ENCODE measurements at regions not wholly inside any gene's neighbourhood (a gene's known extent, or its start where the extent isn't known, plus 50 kb on each side); places are given as distances from the start of the nearest gene placed in this dataset.

DNA sequence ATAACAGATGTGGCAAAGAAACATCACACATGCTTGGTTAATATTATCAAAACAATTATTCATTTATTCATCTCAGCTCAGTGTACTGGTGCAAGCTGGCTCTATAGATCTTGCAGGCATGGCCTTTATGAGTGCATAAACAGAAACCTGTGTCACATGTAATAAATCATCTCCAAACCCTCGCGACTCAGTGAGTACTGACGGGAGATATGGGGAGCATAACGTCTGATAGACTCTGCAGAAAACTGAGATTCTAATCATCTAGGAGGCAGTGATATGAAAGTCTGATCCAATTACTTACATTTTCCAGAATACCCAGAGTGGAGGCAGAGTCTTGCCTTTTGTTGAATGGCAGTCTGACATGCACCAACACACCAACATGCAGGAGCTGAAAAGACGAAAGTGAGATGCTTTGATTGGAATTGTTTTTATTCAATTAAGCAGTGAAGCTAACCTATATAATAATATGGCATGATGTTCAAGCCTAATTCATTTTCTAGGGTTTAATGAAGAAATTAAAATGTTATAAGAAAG is 416.8 kb downstream of the RNF144A start:
- H3K27me3 ChIP-seq (ENCODE audit: control insufficient read depth in 2 of 2, insufficient read depth in 1 of 2, low read length in 1 of 2) = no peaks in the 10 kb centered on the region
- DNase-seq (ENCODE audit: low read depth in 6 of 9, low spot score in 9 of 9) = no peak
- H3K4me3 ChIP-seq (ENCODE audit: low read length in 2 of 2) = no peak overlapping the region
- WGBS = 76% methylated on average over 5 of the region's 5 CpGs
- H3K9me3 ChIP-seq (ENCODE audit: control insufficient read depth in 2 of 2, insufficient read depth in 1 of 2, low read length in 1 of 2) = no peaks in the 10 kb centered on the region
- no peaks in the 10 kb centered on the region for H3K4me1 ChIP-seq (ENCODE audit: control insufficient read depth in 2 of 2, insufficient read depth in 2 of 2, low read length in 2 of 2)
- H3K36me3 ChIP-seq (ENCODE audit: control insufficient read depth in 2 of 2, insufficient read depth in 2 of 2, low read length in 1 of 2) = no peaks in the 10 kb centered on the region
- no peak overlapping the region for H3K27ac ChIP-seq (ENCODE audit: low read depth in 1 of 2, low read length in 1 of 2)

DNA sequence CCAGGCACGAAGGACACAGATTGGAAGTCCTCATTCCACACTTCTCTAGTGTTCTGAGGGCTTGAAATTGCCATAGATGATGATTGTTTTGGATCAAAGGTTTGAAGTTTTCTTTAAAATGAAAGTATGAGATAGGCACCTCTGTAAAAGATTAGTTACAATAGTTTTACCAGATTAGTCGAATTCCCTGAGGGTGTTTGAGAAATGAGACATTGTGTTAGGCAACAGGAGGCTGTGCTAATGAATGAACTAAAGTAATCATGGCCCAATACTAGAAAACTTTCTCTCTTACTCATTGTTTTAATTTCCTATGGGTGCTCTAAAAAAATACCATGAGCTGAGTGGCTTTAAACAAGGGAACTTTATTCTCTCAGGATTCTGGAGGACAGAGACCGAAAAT is 421.7 kb downstream of the RNF144A start:
- H3K27ac ChIP-seq (ENCODE audit: low read depth in 1 of 2, low read length in 1 of 2) = no peak overlapping the region
- 96% methylated on average over 3 of the region's 3 CpGs for WGBS
- no peaks in the 10 kb centered on the region for H3K9me3 ChIP-seq (ENCODE audit: control insufficient read depth in 2 of 2, insufficient read depth in 1 of 2, low read length in 1 of 2)
- no peak overlapping the region for H3K4me3 ChIP-seq (ENCODE audit: low read length in 2 of 2)
- DNase-seq (ENCODE audit: low read depth in 6 of 9, low spot score in 9 of 9) = no peak
- H3K27me3 ChIP-seq (ENCODE audit: control insufficient read depth in 2 of 2, insufficient read depth in 1 of 2, low read length in 1 of 2) = no peaks in the 10 kb centered on the region
- H3K4me1 ChIP-seq (ENCODE audit: control insufficient read depth in 2 of 2, insufficient read depth in 2 of 2, low read length in 2 of 2) = no peaks in the 10 kb centered on the region
- H3K36me3 ChIP-seq (ENCODE audit: control insufficient read depth in 2 of 2, insufficient read depth in 2 of 2, low read length in 1 of 2) = no peaks in the 10 kb centered on the region

DNA sequence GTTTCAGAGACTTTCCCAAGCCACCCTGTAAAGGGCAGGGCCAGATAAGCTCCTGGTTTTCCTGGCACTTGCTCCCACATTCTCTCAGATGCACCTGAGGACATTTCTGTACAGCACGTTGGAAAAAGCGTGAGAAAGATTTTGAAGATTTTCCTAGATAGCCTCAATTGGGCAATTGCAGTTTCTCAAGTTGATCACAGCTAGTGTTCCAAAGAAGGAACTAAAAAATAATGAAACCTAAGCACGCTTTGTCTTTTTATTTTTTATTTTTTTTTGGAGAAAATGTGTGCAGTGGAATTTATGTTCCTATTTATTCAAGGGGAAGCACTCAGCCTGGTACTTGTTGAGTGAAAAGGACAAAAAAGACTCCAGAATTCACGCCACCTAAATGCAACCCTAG is 429.1 kb downstream of the RNF144A start:
- Histone ChIP-seq H3K9me3 (ENCODE audit: control insufficient read depth in 2 of 2, insufficient read depth in 1 of 2, low read length in 1 of 2) (peaks cover 0 to 4% of the 10 kb centered on the region in 2 donors), H3K27ac (ENCODE audit: low read depth in 1 of 2, low read length in 1 of 2) (no peak overlapping the region), H3K4me3 (ENCODE audit: low read length in 2 of 2) (no peak overlapping the region), H3K36me3 (ENCODE audit: control insufficient read depth in 2 of 2, insufficient read depth in 2 of 2, low read length in 1 of 2) (no peaks in the 10 kb centered on the region), H3K27me3 (ENCODE audit: control insufficient read depth in 2 of 2, insufficient read depth in 1 of 2, low read length in 1 of 2) (no peaks in the 10 kb centered on the region), H3K4me1 (ENCODE audit: control insufficient read depth in 2 of 2, insufficient read depth in 2 of 2, low read length in 2 of 2) (no peaks in the 10 kb centered on the region)
- no peak for DNase-seq (ENCODE audit: low read depth in 6 of 9, low spot score in 9 of 9)
- WGBS = 94% methylated on average over 4 of the region's 4 CpGs

DNA sequence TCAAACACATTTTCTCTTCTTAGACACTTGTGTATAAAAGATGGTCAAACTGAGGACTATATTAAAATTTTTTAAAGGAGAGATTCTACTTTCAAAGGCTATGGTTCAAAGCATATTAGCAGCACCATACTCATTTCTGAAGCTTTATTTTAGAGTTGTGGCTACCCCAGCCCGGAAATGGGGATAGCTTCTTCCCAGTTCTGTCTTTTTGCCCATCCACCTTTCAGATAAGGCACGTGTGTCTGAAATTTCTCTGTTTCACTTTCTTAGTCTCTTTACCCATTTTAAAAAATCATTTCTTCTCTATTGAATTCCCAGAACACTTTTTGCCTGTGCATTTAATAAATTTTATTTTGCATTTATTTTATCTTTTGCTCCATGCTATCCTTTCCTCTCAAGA is 431.5 kb downstream of the RNF144A start:
- no peaks in the 10 kb centered on the region for H3K27me3 ChIP-seq (ENCODE audit: control insufficient read depth in 2 of 2, insufficient read depth in 1 of 2, low read length in 1 of 2)
- no peak overlapping the region for H3K27ac ChIP-seq (ENCODE audit: low read depth in 1 of 2, low read length in 1 of 2)
- H3K36me3 ChIP-seq (ENCODE audit: control insufficient read depth in 2 of 2, insufficient read depth in 2 of 2, low read length in 1 of 2) = no peaks in the 10 kb centered on the region
- no peaks in the 10 kb centered on the region for H3K4me1 ChIP-seq (ENCODE audit: control insufficient read depth in 2 of 2, insufficient read depth in 2 of 2, low read length in 2 of 2)
- H3K4me3 ChIP-seq (ENCODE audit: low read length in 2 of 2) = no peak overlapping the region
- no peak for DNase-seq (ENCODE audit: low read depth in 6 of 9, low spot score in 9 of 9)
- peaks cover 0 to 4% of the 10 kb centered on the region in 2 donors for H3K9me3 ChIP-seq (ENCODE audit: control insufficient read depth in 2 of 2, insufficient read depth in 1 of 2, low read length in 1 of 2)
- 93% methylated on average over 2 of the region's 2 CpGs for WGBS

DNA sequence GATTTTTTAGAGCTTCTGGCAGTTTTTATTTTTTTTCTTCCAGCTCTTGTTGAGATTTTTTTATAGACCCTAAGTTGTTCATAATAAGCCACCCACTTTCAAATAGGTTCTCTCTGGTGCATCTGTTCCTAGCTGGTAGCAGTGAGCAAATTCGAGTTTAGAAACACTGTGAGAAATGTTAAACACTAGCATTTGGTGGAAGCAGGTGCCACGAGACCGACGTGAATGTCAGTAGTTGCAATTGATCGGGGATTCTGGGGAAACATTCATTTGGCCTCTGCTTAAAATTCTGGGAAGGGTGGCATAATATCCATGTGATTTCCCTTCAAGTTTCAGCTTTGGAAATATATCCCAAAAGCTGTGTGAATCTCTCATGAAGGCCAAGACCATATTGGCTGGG is 435.0 kb downstream of the RNF144A start:
- 98% methylated on average over 5 of the region's 5 CpGs for WGBS
- Histone ChIP-seq H3K36me3 (ENCODE audit: control insufficient read depth in 2 of 2, insufficient read depth in 2 of 2, low read length in 1 of 2) (no peaks in the 10 kb centered on the region), H3K4me3 (ENCODE audit: low read length in 2 of 2) (no peak overlapping the region), H3K4me1 (ENCODE audit: control insufficient read depth in 2 of 2, insufficient read depth in 2 of 2, low read length in 2 of 2) (no peaks in the 10 kb centered on the region), H3K9me3 (ENCODE audit: control insufficient read depth in 2 of 2, insufficient read depth in 1 of 2, low read length in 1 of 2) (peaks cover 0 to 4% of the 10 kb centered on the region in 2 donors), H3K27ac (ENCODE audit: low read depth in 1 of 2, low read length in 1 of 2) (no peak overlapping the region), H3K27me3 (ENCODE audit: control insufficient read depth in 2 of 2, insufficient read depth in 1 of 2, low read length in 1 of 2) (no peaks in the 10 kb centered on the region)
- no peak for DNase-seq (ENCODE audit: low read depth in 6 of 9, low spot score in 9 of 9)

DNA sequence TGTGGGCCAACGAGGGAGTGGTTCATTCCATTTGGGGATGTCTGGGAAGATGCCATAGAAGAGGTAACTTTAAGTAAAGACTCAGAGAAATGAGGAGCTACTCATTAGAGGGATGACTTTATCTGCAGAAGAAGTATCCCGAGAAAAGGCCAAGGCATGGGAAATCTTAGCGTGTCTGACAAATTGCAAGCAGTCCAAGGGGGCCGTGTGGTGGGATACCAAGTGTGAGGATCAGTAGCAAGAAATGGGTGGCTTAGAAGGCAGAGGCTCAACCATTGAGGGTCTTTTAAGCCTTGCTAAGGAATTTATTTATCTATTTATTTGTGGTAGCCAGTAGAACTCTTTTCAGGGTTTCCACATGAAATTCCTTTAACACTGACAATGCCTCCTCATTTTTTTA is 436.4 kb downstream of the RNF144A start:
- no peaks in the 10 kb centered on the region for H3K36me3 ChIP-seq (ENCODE audit: control insufficient read depth in 2 of 2, insufficient read depth in 2 of 2, low read length in 1 of 2)
- H3K4me3 ChIP-seq (ENCODE audit: low read length in 2 of 2) = no peak overlapping the region
- H3K27ac ChIP-seq (ENCODE audit: low read depth in 1 of 2, low read length in 1 of 2) = no peak overlapping the region
- DNase-seq (ENCODE audit: low read depth in 6 of 9, low spot score in 9 of 9) = no peak
- no peaks in the 10 kb centered on the region for H3K27me3 ChIP-seq (ENCODE audit: control insufficient read depth in 2 of 2, insufficient read depth in 1 of 2, low read length in 1 of 2)
- H3K4me1 ChIP-seq (ENCODE audit: control insufficient read depth in 2 of 2, insufficient read depth in 2 of 2, low read length in 2 of 2) = no peaks in the 10 kb centered on the region
- H3K9me3 ChIP-seq (ENCODE audit: control insufficient read depth in 2 of 2, insufficient read depth in 1 of 2, low read length in 1 of 2) = no peaks in the 10 kb centered on the region
- WGBS = 97% methylated on average over 4 of the region's 4 CpGs

DNA sequence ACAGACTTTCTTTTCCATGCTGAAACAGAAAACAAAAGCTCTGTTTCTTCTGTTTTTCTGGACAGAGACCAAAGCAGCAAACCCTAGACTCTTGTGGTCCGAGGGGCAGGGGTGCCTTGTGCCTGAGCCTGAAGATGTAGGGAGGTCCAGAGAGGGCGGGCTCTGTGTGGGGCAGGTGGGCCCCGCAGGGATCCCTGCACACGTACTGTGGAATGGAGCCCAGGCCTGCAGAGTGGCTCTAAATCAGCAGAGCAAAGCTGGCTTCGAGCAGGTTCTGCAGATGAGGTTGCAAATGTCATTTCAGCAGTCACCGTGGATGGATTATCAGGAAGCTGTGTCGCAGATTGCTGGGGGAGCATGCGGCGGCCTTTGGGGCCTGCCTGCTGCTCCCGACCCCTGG is 438.6 kb downstream of the RNF144A start:
- no peak for DNase-seq (ENCODE audit: low read depth in 6 of 9, low spot score in 9 of 9)
- no peaks in the 10 kb centered on the region for H3K36me3 ChIP-seq (ENCODE audit: control insufficient read depth in 2 of 2, insufficient read depth in 2 of 2, low read length in 1 of 2)
- 95% methylated on average over 10 of the region's 10 CpGs for WGBS
- no peak overlapping the region for H3K4me3 ChIP-seq (ENCODE audit: low read length in 2 of 2)
- H3K27me3 ChIP-seq (ENCODE audit: control insufficient read depth in 2 of 2, insufficient read depth in 1 of 2, low read length in 1 of 2) = no peaks in the 10 kb centered on the region
- H3K27ac ChIP-seq (ENCODE audit: low read depth in 1 of 2, low read length in 1 of 2) = no peak overlapping the region
- H3K9me3 ChIP-seq (ENCODE audit: control insufficient read depth in 2 of 2, insufficient read depth in 1 of 2, low read length in 1 of 2) = no peaks in the 10 kb centered on the region
- no peaks in the 10 kb centered on the region for H3K4me1 ChIP-seq (ENCODE audit: control insufficient read depth in 2 of 2, insufficient read depth in 2 of 2, low read length in 2 of 2)

DNA sequence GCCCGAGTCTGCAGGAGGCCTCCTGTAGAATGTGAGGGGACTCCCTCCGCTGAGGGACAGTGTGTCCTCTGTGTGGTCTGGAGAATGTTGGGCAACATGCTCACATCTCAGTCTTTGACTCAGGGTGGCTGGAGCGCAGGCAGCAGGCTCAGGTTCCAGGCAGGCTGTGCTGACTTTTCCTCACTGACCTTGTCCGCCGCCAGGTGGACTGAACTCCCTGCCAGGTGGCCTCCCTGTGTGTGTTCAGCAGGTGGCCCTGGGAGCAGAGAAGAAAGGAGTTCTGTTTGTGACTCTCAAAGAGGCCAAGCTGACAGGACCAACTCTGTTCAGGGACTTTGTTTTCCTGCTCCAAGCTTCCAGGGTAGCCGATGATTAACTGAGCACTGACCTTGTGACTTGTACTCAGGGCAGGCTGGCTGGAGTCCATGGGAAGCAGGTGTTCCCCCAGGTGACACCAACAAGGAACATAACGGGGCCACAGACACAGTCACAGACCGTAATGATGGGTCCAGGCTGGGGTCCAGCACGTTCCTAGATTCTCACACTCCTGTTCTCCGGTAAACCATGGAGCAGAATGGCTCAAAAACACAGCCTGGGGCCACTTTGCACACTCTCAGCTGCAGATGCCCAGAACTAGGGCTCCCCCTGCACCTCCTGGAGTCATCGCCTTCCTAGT is 439.8 kb downstream of the RNF144A start:
- Histone ChIP-seq H3K4me1 (ENCODE audit: control insufficient read depth in 2 of 2, insufficient read depth in 2 of 2, low read length in 2 of 2) (no peaks in the 10 kb centered on the region), H3K4me3 (ENCODE audit: low read length in 2 of 2) (no peak overlapping the region), H3K27me3 (ENCODE audit: control insufficient read depth in 2 of 2, insufficient read depth in 1 of 2, low read length in 1 of 2) (no peaks in the 10 kb centered on the region), H3K36me3 (ENCODE audit: control insufficient read depth in 2 of 2, insufficient read depth in 2 of 2, low read length in 1 of 2) (no peaks in the 10 kb centered on the region), H3K9me3 (ENCODE audit: control insufficient read depth in 2 of 2, insufficient read depth in 1 of 2, low read length in 1 of 2) (no peaks in the 10 kb centered on the region), H3K27ac (ENCODE audit: low read depth in 1 of 2, low read length in 1 of 2) (no peak overlapping the region)
- 97% methylated on average over 11 of the region's 11 CpGs for WGBS
- no peak for DNase-seq (ENCODE audit: low read depth in 6 of 9, low spot score in 9 of 9)

DNA sequence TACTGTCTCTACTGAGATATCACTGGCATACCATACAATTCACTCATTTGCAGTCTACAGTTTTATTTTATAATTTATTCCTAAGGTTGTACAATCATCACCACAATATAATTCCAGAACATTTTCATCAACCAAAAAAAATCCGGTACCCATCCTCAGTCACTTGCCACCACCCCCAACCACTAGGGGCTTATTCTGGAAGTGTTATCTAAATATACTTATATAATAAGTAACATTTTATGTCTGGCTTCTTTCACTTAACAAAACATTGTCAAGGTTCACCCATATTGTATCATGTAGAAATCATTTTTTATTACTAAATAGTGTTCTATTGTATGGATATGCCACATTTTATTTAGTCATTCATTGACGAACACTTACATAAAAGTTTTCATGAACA is 440.8 kb downstream of the RNF144A start:
- H3K36me3 ChIP-seq (ENCODE audit: control insufficient read depth in 2 of 2, insufficient read depth in 2 of 2, low read length in 1 of 2) = no peaks in the 10 kb centered on the region
- H3K9me3 ChIP-seq (ENCODE audit: control insufficient read depth in 2 of 2, insufficient read depth in 1 of 2, low read length in 1 of 2) = no peaks in the 10 kb centered on the region
- H3K27me3 ChIP-seq (ENCODE audit: control insufficient read depth in 2 of 2, insufficient read depth in 1 of 2, low read length in 1 of 2) = no peaks in the 10 kb centered on the region
- no peaks in the 10 kb centered on the region for H3K4me1 ChIP-seq (ENCODE audit: control insufficient read depth in 2 of 2, insufficient read depth in 2 of 2, low read length in 2 of 2)
- no peak for DNase-seq (ENCODE audit: low read depth in 6 of 9, low spot score in 9 of 9)
- H3K4me3 ChIP-seq (ENCODE audit: low read length in 2 of 2) = no peak overlapping the region
- WGBS = 95% methylated on average over 2 of the region's 2 CpGs
- H3K27ac ChIP-seq (ENCODE audit: low read depth in 1 of 2, low read length in 1 of 2) = no peak overlapping the region
